Activated naive CD8-positive, alpha-beta T cell treated with anti-CD3 and anti-CD28 coated beads, Interleukin-2, amount 50 U/mL, for 24 hours (primary cell): ENCODE measurements at regions not wholly inside any gene's neighbourhood (a gene's known extent, or its start where the extent isn't known, plus 50 kb on each side); places are given as distances from the start of the nearest gene placed in this dataset.

Source experiments
- ATAC-seq: fragments of 150-1000 bp; cut with Tn5 transposase; one replicate; pipeline ENCODE4 v1.10.0; 2021
- DNase-seq: peaks from one replicate; pipeline ENCODE4 v3.0.0; 2021
- H3K27ac Mint-ChIP-seq: one replicate; pipeline ENCODE4 v1.8.0; 2021; ENCODE audit warnings: mild to moderate bottlenecking, mixed read lengths
- H3K27me3 Mint-ChIP-seq: one replicate; pipeline ENCODE4 v1.8.0; 2021; ENCODE audit warnings: mixed read lengths
- H3K36me3 Mint-ChIP-seq: one replicate; pipeline ENCODE4 v1.8.0; 2021; ENCODE audit warnings: low read depth, mixed read lengths
- H3K4me1 Mint-ChIP-seq: one replicate; pipeline ENCODE4 v1.8.0; 2021; ENCODE audit warnings: mixed read lengths
- H3K4me3 Mint-ChIP-seq: one replicate; pipeline ENCODE4 v1.8.0; 2021; ENCODE audit warnings: mild to moderate bottlenecking, moderate library complexity, mixed read lengths
- H3K9me3 Mint-ChIP-seq: one replicate; pipeline ENCODE4 v1.8.0; 2021; ENCODE audit warnings: mixed read lengths

DNA sequence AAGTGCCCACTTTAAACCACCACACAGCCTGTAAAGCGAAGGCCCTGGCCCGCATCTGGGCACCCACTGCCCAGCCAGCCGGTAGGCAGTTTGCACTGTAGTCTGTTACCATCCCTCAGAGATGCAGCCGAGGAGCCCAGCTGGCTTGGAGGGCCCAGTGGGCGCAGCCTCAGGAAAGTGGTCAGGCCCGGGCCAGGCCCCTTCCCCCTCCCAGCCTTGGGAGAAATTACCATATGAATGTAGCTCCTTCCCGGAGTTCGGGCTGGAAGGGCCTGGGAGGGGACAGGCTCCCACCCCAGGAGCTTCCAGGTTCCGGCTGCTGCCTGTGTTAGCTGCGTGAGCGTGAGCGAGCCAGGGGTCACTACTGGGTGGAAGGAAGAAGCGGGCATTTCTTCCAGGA lies 325.4 kb downstream of the SEC14L1 start:
- Mint-ChIP-seq H3K36me3 (peaks cover 56% of the 10 kb centered on the region), H3K27ac (peak overlapping the region; percentile 90), H3K27me3 (no peaks in the 10 kb centered on the region), H3K9me3 (peaks cover 9% of the 10 kb centered on the region), H3K4me3 (peak overlapping the region; percentile 70), H3K4me1 (peaks cover 86% of the 10 kb centered on the region)
- ATAC-seq (no peak), DNase-seq (no peak)

DNA sequence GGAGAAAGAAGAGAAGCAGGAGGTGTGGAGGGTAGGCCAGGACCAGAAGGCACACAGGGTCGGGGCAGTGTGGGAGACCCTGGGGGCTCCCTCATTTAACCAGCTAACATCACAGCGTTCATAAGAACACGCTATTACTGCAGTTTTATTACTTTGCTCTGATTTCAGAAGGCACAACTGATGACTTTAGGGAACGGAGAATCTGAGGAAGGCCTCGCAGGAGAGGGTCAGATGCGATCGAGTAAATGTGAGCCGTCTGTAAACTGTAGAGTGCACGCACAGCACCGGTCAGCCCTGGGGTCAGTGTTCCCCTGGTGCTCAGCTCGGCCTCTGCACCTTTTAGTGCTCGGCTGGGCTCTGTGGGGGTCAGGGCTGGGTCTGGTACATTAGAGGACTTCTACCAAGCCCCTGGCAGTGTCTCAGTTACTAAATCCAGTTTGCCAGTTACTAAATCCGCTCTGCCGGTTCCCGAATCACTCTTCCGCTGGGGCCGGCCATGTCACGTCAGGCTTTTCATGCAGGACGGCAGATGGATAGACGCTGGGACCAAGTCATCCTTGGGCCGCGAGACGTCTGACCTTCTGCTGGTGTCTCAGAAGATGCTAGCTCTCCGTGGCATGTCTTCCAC lies 325.9 kb downstream of the SEC14L1 start:
- Mint-ChIP-seq H3K36me3 (peaks cover 52% of the 10 kb centered on the region), H3K4me1 (peaks cover 86% of the 10 kb centered on the region), H3K27ac (peak overlapping the region; percentile 90), H3K27me3 (no peaks in the 10 kb centered on the region), H3K9me3 (peaks cover 9% of the 10 kb centered on the region), H3K4me3 (peak overlapping the region; percentile 70)
- ATAC-seq (no peak), DNase-seq (no peak)

DNA sequence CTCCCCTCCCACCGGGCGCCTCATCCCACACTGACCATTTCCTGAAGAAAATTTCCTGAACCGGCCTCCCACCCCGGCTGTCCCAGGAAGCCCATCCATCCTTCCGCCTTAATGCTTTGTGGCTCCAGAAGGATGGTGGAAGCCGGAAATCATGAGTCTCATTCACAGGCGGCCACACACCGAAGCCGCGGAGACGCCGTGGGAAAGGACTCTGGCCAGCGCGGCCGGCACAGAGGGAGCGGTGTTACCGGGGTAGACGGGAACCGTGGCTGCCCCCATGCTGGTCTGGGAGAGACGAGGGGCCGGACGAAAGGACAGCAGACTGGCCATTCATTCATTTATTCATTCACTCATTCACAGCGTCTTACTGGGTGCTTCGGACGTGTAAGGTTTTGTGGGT lies 326.8 kb downstream of the SEC14L1 start:
- ATAC-seq (no peak), DNase-seq (no peak)
- Mint-ChIP-seq H3K4me1 (peaks cover 86% of the 10 kb centered on the region), H3K9me3 (peaks cover 9% of the 10 kb centered on the region), H3K4me3 (no peak overlapping the region), H3K27ac (peak overlapping the region; percentile 24), H3K27me3 (no peaks in the 10 kb centered on the region), H3K36me3 (peaks cover 54% of the 10 kb centered on the region)

GRCh38 chr17:77468897-77469296 lies 328.1 kb downstream of the SEC14L1 start:
- Mint-ChIP-seq H3K36me3 (peaks cover 46% of the 10 kb centered on the region), H3K27ac (peak overlapping the region; percentile 24), H3K4me1 (peaks cover 90% of the 10 kb centered on the region), H3K4me3 (no peak overlapping the region), H3K9me3 (peaks cover 9% of the 10 kb centered on the region), H3K27me3 (no peaks in the 10 kb centered on the region)
- no peak for ATAC-seq
- no peak for DNase-seq

DNA sequence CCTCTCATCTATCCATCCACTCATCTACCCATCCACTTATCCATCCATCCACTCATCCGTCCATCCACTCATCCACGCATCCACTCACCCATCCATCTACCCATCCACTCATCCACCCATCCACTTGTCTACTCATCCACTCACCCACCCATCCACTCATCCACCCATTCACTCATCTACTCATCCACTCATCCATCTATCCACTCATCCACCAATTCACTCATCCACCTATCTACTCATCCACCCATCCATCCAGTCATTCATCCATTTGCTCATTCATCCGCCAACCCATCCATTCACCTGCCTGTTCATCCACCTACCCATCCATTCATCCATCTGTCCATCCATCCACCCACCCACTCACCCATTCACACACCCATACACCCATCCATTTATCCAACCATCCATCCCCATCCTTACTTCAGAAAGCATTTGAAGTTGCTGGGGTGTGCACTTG lies 329.6 kb downstream of the SEC14L1 start:
- Mint-ChIP-seq H3K27ac (peak overlapping the region; percentile 91), H3K4me1 (peaks cover 91% of the 10 kb centered on the region), H3K9me3 (peaks cover 9% of the 10 kb centered on the region), H3K27me3 (no peaks in the 10 kb centered on the region), H3K36me3 (peaks cover 42% of the 10 kb centered on the region), H3K4me3 (no peak overlapping the region)
- ATAC-seq (no peak), DNase-seq (no peak)

DNA sequence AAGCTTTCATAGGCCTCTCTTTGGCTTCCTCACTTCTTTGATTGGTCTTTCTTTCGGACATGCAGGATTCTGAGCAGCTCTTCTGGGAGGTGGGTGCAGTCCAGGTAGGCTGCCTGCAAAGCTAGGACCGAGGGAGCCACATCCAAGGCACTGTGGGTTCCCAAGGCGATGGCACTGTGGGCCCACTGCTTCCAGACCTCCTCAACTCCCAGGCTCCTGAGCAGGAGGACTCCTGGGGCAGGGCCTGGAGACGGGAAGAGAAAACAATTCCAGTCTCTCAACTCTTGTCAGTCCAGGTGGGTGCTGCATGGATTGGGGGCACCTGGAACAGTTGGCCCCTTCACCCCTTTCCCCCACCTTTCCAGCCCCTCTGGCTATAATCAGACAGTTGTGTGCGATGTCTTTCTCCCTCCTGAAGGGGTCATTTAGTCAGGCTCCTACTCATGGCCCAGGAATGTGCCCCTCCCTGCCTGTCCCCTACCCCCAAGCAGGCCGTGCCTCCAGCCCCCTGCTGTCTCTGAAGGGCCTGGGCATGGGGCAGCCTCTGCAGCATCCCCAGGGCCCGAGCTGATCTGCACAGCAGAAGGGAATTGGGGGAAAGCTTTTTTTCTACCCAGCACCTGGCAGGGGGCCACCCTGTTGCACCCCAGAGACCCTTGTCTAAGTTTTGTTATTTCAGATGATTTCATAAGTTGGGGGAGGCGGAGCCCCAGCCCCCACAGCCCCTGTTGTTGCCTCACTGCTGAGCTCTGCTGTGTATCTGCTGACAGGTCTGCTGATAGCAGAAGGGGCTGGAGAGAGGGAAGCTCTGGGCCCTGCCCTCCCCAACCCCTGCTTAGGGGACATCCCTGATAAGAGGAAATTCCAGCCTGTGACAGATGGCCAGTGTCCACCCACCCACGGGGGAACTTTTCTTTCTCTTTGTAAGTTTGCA lies 330.3 kb downstream of the SEC14L1 start:
- Mint-ChIP-seq H3K36me3 (peaks cover 42% of the 10 kb centered on the region), H3K27ac (peak overlapping the region; percentile 91), H3K9me3 (peaks cover 9% of the 10 kb centered on the region), H3K27me3 (no peaks in the 10 kb centered on the region), H3K4me1 (peaks cover 91% of the 10 kb centered on the region), H3K4me3 (peak overlapping the region; percentile 59)
- DNase-seq (no peak), ATAC-seq (no peak)

DNA sequence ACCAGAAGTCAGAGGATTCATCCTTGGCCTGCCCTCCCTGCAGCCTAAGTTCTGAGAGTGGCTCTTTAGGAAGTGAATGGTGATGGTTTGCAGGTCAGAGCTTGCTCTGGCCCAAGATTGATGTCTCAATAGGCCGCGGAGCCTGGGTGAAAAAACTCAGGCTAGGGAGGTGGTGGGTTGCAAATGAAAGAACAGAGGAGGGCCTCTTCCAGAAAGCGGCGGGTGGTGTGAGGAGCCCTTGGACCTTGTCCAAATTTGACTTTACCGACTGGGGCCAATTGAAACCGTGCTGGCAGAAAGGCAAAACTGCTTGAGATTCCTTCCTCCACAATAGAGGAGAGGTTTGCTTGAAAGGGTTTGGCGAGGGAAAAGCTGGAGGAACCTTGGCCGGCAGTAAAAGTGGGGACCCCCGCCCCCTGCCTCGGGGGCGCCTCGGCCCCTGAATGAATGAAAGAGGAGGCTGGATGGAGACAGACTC lies 331.3 kb downstream of the SEC14L1 start:
- ATAC-seq (no peak), DNase-seq (no peak)
- Mint-ChIP-seq H3K27me3 (no peaks in the 10 kb centered on the region), H3K4me1 (peaks cover 91% of the 10 kb centered on the region), H3K27ac (peak overlapping the region; percentile 91), H3K9me3 (peaks cover 9% of the 10 kb centered on the region), H3K36me3 (peaks cover 40% of the 10 kb centered on the region), H3K4me3 (peak overlapping the region; percentile 59)

- Mint-ChIP-seq H3K27me3 (no peaks in the 10 kb centered on the region), H3K9me3 (peaks cover 9% of the 10 kb centered on the region), H3K4me3 (peak overlapping the region; percentile 59), H3K36me3 (peaks cover 45% of the 10 kb centered on the region), H3K27ac (peak overlapping the region; percentile 91), H3K4me1 (peaks cover 96% of the 10 kb centered on the region)
- DNase-seq (no peak), ATAC-seq (peak; percentile 62)
Measured at GRCh38 chr17:77472468-77473310, 331.9 kb downstream of the SEC14L1 start.

DNA sequence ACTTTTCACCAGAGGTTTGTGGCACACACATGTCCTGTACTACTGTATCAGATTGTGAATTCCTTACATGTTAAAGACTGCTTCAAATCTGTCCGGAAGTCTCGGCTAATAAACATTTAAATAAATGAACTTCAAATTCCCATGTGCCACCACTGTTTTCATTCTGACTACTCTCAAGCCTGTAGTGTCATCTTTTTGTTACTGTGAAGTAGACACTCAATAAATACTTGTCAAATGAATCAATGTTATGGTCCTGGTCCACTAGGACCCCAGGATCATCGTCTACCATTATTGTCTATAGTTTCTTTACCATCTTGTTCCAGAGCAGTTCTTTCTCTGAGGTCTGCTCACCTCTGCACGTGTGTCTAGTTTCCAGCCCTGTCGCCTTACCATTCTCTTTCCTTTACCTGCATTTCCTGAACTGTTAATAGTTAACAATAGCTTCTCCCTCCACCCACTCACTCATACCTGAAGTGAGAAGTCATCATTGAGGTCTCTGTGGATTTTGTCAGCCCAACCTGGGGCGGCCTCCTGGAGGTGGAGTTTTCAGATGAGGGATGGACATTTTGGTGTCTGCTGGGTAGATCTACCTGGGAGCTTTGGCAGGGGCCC lies 333.0 kb downstream of the SEC14L1 start:
- H3K4me3 Mint-ChIP-seq: peak overlapping the region; percentile 59
- no peak for DNase-seq
- H3K9me3 Mint-ChIP-seq: peaks cover 9% of the 10 kb centered on the region
- ATAC-seq: peak; percentile 12
- peak overlapping the region; percentile 91 for H3K27ac Mint-ChIP-seq
- peaks cover 38% of the 10 kb centered on the region for H3K36me3 Mint-ChIP-seq
- peaks cover 99% of the 10 kb centered on the region for H3K4me1 Mint-ChIP-seq
- H3K27me3 Mint-ChIP-seq: no peaks in the 10 kb centered on the region

- ATAC-seq (no peak), DNase-seq (no peak)
- Mint-ChIP-seq H3K27me3 (no peaks in the 10 kb centered on the region), H3K27ac (peak overlapping the region; percentile 91), H3K4me1 (peaks cover 100% of the 10 kb centered on the region), H3K4me3 (peak overlapping the region; percentile 59), H3K36me3 (peaks cover 31% of the 10 kb centered on the region), H3K9me3 (peaks cover 9% of the 10 kb centered on the region)
Measured at GRCh38 chr17:77474292-77474988, 333.7 kb downstream of the SEC14L1 start.

GRCh38 chr17:77475016-77475976 lies 334.5 kb downstream of the SEC14L1 start:
- H3K4me3 Mint-ChIP-seq: peak overlapping the region; percentile 59
- H3K27me3 Mint-ChIP-seq: no peaks in the 10 kb centered on the region
- peaks cover 3% of the 10 kb centered on the region for H3K9me3 Mint-ChIP-seq
- H3K36me3 Mint-ChIP-seq: peaks cover 22% of the 10 kb centered on the region
- H3K27ac Mint-ChIP-seq: peak overlapping the region; percentile 91
- peak; percentile 80 for DNase-seq
- H3K4me1 Mint-ChIP-seq: peaks cover 95% of the 10 kb centered on the region
- peak; percentile 74 for ATAC-seq

- DNase-seq (no peak), ATAC-seq (no peak)
- Mint-ChIP-seq H3K9me3 (no peaks in the 10 kb centered on the region), H3K36me3 (peaks cover 16% of the 10 kb centered on the region), H3K4me1 (peaks cover 88% of the 10 kb centered on the region), H3K27ac (peak overlapping the region; percentile 34), H3K27me3 (no peaks in the 10 kb centered on the region), H3K4me3 (no peak overlapping the region)
Measured at GRCh38 chr17:77476006-77476405, 335.2 kb downstream of the SEC14L1 start.
